ENCODE measurements at regions not wholly inside any gene's neighbourhood (a gene's known extent, or its start where the extent isn't known, plus 50 kb on each side); places are given as distances from the start of the nearest gene placed in this dataset.

DNA sequence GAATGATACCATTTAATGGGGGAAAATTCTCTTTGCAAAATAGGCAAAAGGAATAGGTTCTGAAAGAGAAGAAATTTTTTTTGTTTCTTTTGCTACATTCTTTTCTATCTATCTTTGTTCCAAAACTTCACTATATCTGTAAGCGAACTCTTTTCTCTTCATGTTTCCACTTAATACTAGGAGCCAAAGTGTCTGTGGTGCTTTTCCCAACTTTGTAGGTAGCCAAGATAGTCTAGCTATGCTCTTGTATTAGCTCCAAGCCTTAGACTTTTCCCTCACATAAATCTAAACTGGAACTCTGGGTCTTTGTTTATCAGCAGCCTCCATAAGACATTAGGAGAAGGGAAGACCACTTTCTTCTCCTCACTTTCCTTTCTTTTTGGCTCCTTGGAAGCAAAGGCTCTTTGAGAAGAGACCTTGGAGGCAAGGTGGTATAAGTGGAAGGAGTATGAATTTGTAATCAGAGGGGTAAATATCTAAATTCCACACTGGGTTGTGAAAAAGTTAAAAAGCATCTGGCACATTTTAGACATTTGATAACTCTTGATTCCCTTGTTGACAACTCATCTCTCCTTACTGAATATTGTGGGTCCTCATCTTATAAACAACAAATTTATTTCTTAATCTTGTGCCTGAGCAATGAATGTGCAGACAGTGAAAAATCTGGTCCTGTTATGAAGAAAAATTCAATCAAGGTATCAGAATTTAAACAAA lies 130.0 kb downstream of the EHF start:
- Histone ChIP-seq H3K9me3 (ENCODE audit: low read length) (no peaks in the 10 kb centered on the region), H3K27me3 (ENCODE audit: control insufficient read depth in 1 of 2, insufficient read depth in 2 of 2, low read length in 2 of 2) (no peaks in the 10 kb centered on the region; a peak in 1 of 5 replicates), H3K79me2 (ENCODE audit: insufficient read depth, low read length) (no peaks in the 10 kb centered on the region), H3K4me2 (ENCODE audit: low read depth, low read length) (no peak overlapping the region), H3K27ac (ENCODE audit: extremely low read length, insufficient read depth, low read length) (no peak overlapping the region), H4K20me1 (ENCODE audit: insufficient read depth, low read length) (no peaks in the 10 kb centered on the region), H3K9ac (ENCODE audit: insufficient read depth, low read depth, low read length) (no peak overlapping the region), H3K36me3 (replicated peaks in 1 of 2; ENCODE audit: control insufficient read depth in 1 of 2, insufficient read depth in 2 of 2, low read length in 2 of 2) (no peaks in the 10 kb centered on the region), H2AFZ (ENCODE audit: low read length) (no peak overlapping the region), H3K4me3 (replicated peaks in 1 of 3; ENCODE audit: insufficient read depth in 1 of 3, low read depth in 2 of 3, low read length in 3 of 3) (no peak overlapping the region), H3K4me1 (ENCODE audit: insufficient read depth, low read length) (no peaks in the 10 kb centered on the region)
- no TSS peak for BruUV-seq (replicated peaks)
- ATAC-seq = no peak
- intact Hi-C loops (cut with micrococcal nuclease; ENCODE audit: unreplicated experiment) (no loop called here), in situ Hi-C loops (cut with HindIII; ENCODE audit: extremely low pct_ligation_motif_present, low pct_unique_long_range_greater_than_20kb) (no loop called here)
- TF ChIP-seq, protein P1, sequence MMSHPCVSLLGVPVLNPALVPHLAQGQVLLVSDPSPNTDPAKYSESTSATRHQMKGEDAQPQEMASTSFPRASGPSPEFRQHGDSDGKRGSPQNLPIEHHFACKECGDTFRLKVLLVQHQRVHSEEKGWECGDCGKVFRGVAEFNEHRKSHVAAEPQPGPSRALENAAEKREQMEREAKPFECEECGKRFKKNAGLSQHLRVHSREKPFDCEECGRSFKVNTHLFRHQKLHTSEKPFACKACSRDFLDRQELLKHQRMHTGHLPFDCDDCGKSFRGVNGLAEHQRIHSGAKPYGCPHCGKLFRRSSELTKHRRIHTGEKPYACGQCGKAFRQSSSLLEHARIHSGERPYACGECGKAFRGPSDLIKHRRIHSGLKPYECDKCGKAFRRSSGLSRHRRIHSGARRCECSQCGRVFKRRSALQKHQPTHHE (CRISPR knock-in tag; IDR thresholded peaks at IDR 0.05; ENCODE audit: borderline replicate concordance) = no peak
- no peak for TF ChIP-seq HHEX (CRISPR knock-in tag; IDR thresholded peaks at IDR 0.05)
- TF ChIP-seq SP140L (CRISPR knock-in tag; IDR thresholded peaks at IDR 0.05; ENCODE audit: borderline replicate concordance) = no peak
- CTCF ChIA-PET (ENCODE audit: low intra/inter-chr PET ratio, low total read pairs) = no interaction called here
- 85% methylated on average over 1 of the region's 1 CpG for WGBS (ENCODE audit: low lambda C conversion rate)
- POLR2A ChIA-PET = no interaction called here
- no peak for DNase-seq (ENCODE audit: low spot score)
- FAIRE-seq = no peak

DNA sequence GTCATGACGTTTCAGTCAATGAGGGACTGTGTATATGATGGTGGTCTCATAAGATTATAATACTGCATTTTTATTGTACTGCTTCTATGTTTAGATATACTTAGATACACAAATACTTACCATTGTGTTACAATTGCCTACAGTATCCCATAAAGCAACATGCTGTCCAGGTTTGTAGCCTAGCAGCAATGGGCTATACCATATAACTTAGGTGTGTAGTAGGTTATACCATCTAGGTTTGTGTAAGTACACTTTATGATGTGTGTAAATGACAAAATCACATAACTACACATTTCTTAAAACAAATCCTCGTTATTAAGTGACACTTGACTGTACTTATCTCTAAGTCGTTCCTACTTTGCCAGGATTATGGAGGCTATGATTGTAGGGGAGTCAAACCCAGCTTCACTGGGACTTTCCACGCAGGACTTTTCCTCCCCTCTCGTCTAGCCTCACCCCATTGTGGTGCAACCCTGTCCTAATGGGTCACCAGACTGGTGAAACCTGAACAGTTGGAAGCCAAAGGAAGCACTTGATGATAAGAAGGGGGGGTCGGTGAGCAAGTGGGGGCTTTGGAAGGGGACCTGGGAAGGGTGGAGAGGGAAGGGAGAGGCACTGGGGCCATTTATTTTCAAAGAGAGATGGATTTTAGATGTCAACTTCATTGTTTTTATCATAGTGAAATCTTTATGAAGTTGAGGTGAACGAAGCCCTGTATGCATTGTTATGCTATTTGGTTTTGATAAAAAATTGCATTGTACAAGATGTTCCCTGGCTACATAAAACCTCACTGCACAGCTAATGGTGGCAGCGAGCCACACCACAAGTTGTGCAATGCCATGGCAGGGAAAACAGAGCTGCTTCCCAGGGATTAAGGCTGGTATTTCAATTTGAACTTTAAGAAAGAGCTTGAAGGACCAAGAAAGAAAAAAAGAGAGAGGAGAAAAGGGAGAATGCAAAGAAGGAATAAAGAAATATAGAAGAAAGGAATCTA lies 129.1 kb downstream of the EHF start:
- H3K4me1 ChIP-seq (ENCODE audit: insufficient read depth, low read length) = peaks cover 9% of the 10 kb centered on the region
- intact Hi-C loops (cut with micrococcal nuclease; ENCODE audit: unreplicated experiment) = loop anchor here (10.0 kb wide), 1 partner anchor 145 kb away; no protein-coding TSS in a partner anchor
- CTCF ChIA-PET (ENCODE audit: low intra/inter-chr PET ratio, low total read pairs) = no interaction called here
- TF ChIP-seq SMC3 (IDR thresholded peaks at IDR 0.05; ENCODE audit: low read length) (no peak), CEBPB (IDR thresholded peaks at IDR 0.05; ENCODE audit: borderline replicate concordance, low read depth, low read length) (peak; percentile 37; the same call in 1 of the 2 replicates)
- H3K9me3 ChIP-seq (ENCODE audit: low read length) = no peaks in the 10 kb centered on the region
- no TSS peak for BruUV-seq (replicated peaks)
- no peak overlapping the region for H3K27ac ChIP-seq (ENCODE audit: extremely low read length, insufficient read depth, low read length)
- ATAC-seq (no peak), DNase-seq (ENCODE audit: low spot score) (no peak), FAIRE-seq (no peak)
- no peaks in the 10 kb centered on the region for H3K79me2 ChIP-seq (ENCODE audit: insufficient read depth, low read length)
- H4K20me1 ChIP-seq (ENCODE audit: insufficient read depth, low read length) = no peaks in the 10 kb centered on the region
- H3K4me2 ChIP-seq (ENCODE audit: low read depth, low read length) = no peak overlapping the region
- H3K9ac ChIP-seq (ENCODE audit: insufficient read depth, low read depth, low read length) = no peak overlapping the region
- WGBS (ENCODE audit: low lambda C conversion rate) = 43% methylated on average over 8 of the region's 8 CpGs
- H2AFZ ChIP-seq (ENCODE audit: low read length) = no peak overlapping the region
- no peaks in the 10 kb centered on the region for H3K36me3 ChIP-seq (replicated peaks in 1 of 2; ENCODE audit: control insufficient read depth in 1 of 2, insufficient read depth in 2 of 2, low read length in 2 of 2)
- POLR2A ChIA-PET = no interaction called here
- H3K4me3 ChIP-seq (replicated peaks in 1 of 3; ENCODE audit: insufficient read depth in 1 of 3, low read depth in 2 of 3, low read length in 3 of 3) = no peak overlapping the region
- H3K27me3 ChIP-seq (ENCODE audit: control insufficient read depth in 1 of 2, insufficient read depth in 2 of 2, low read length in 2 of 2) = no peaks in the 10 kb centered on the region; a peak in 1 of 5 replicates
- in situ Hi-C loops (cut with HindIII; ENCODE audit: extremely low pct_ligation_motif_present, low pct_unique_long_range_greater_than_20kb) = no loop called here
